Pulmonary artery endothelial cell (primary cell): ENCODE measurements at regions not wholly inside any gene's neighbourhood (a gene's known extent, or its start where the extent isn't known, plus 50 kb on each side); places are given as distances from the start of the nearest gene placed in this dataset.
"Not testable (repeated sequence)": the region's sequence is repeated elsewhere in the genome, so short reads cannot be mapped to it uniquely, and the experiment has no call there.

Experiments
- DNase-seq: peaks from one replicate; pipeline ENCODE4 v3.0.0-alpha.2; 2011; ENCODE audit warnings: low read depth, low spot score

GRCh38 chr6:119735530-119735929, 386.0 kb upstream of the MAN1A1 start:
- no peak for DNase-seq

- DNase-seq, result no peak
Observed at GRCh38 chr6:119734227-119734626, 384.7 kb upstream of the MAN1A1 start.

GRCh38 chr6:119728935-119729334, 379.4 kb upstream of the MAN1A1 start:
- DNase-seq, result no peak

- no peak for DNase-seq
Observed at GRCh38 chr6:119728220-119728750, 378.7 kb upstream of the MAN1A1 start.

- no peak for DNase-seq
Observed at GRCh38 chr6:119727504-119728219, 378.1 kb upstream of the MAN1A1 start.

- not testable (repeated sequence) for DNase-seq
Observed at GRCh38 chr6:119726912-119727311, 377.4 kb upstream of the MAN1A1 start.

GRCh38 chr6:119726086-119726485, 376.5 kb upstream of the MAN1A1 start:
- DNase-seq, result no peak

GRCh38 chr6:119720160-119720559, 370.6 kb upstream of the MAN1A1 start:
- DNase-seq, result no peak

- no peak for DNase-seq
Observed at GRCh38 chr6:119717942-119718341, 368.4 kb upstream of the MAN1A1 start.

GRCh38 chr6:119716668-119717270, 367.2 kb upstream of the MAN1A1 start:
- no peak for DNase-seq

GRCh38 chr6:119713903-119714302, 364.3 kb upstream of the MAN1A1 start:
- DNase-seq, result no peak

- DNase-seq, result no peak
Observed at GRCh38 chr6:119686644-119687043, 337.1 kb upstream of the MAN1A1 start.

- no peak for DNase-seq
Observed at GRCh38 chr6:119686240-119686639, 336.7 kb upstream of the MAN1A1 start.

GRCh38 chr6:119683671-119684070, 334.1 kb upstream of the MAN1A1 start:
- no peak for DNase-seq

- no peak for DNase-seq
Observed at GRCh38 chr6:119683031-119683430, 333.5 kb upstream of the MAN1A1 start.

GRCh38 chr6:119678961-119679360, 329.4 kb upstream of the MAN1A1 start:
- DNase-seq, result no peak

- DNase-seq, result no peak
Observed at GRCh38 chr6:119677384-119677783, 327.8 kb upstream of the MAN1A1 start.

GRCh38 chr6:119676961-119677360, 327.4 kb upstream of the MAN1A1 start:
- no peak for DNase-seq

- DNase-seq, result no peak
Observed at GRCh38 chr6:119676230-119676629, 326.7 kb upstream of the MAN1A1 start.

- no peak for DNase-seq
Observed at GRCh38 chr6:119673741-119674140, 324.2 kb upstream of the MAN1A1 start.

GRCh38 chr6:119672725-119673124, 323.2 kb upstream of the MAN1A1 start:
- DNase-seq, result no peak

GRCh38 chr6:119671105-119671504, 321.5 kb upstream of the MAN1A1 start:
- DNase-seq, result no peak

GRCh38 chr6:119669221-119669620, 319.7 kb upstream of the MAN1A1 start:
- DNase-seq, result no peak
